PC-9 (cell line): ENCODE measurements at regions not wholly inside any gene's neighbourhood (a gene's known extent, or its start where the extent isn't known, plus 50 kb on each side); places are given as distances from the start of the nearest gene placed in this dataset.

Experiments
- CTCF ChIP-seq: fragments of 200-600 bp; sonication (generic); conservative IDR thresholded peaks from 2 replicates; pipeline ENCODE4 v1.6.1; 2017; ENCODE audit warnings: mixed run types, antibody characterized with exemption, mild to moderate bottlenecking, moderate library complexity
- EZH2 ChIP-seq: fragments of 200-600 bp; sonication (generic); IDR thresholded peaks from 2 replicates; pipeline ENCODE4 v1.8.0; 2017; ENCODE audit warnings: antibody characterized with exemption, low read depth

GRCh38 chr12:105759149-105759548 is 379.6 kb downstream of the NUAK1 start:
- TF ChIP-seq CTCF (no peak), EZH2 (no peak)
